AG20443 (cell line): ENCODE measurements at regions not wholly inside any gene's neighbourhood (a gene's known extent, or its start where the extent isn't known, plus 50 kb on each side); places are given as distances from the start of the nearest gene placed in this dataset.
A peak's percentile ranks its signal among the peaks of the same experiment; 100 is the strongest.
"Not testable (repeated sequence)": the region's sequence is repeated elsewhere in the genome, so short reads cannot be mapped to it uniquely, and the experiment has no call there.

Experiments used
- DNase-seq: peaks from one replicate; pipeline ENCODE4 v3.0.0; 2012; ENCODE audit warnings: low spot score, mixed read lengths

DNA sequence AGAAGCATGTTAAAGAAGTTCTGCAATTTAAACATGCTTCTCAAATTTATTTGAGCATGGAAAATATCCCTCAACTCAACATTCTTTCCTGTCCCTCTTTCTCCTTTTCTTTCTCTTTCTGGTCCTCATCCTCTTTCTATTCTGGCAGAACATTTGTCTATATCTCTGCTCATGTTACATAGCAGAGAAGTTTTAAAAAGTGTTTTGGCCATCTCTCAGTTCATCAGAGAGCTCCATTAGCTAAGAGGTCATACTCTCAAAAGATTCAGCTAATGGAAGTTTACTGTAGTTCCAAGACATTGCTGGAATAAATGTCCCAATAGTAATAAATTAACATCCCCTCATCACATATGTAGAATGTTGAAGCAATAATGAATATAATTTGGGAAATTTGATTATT, 53.5 kb downstream of the XCL2 start:
- no peak for DNase-seq

DNA sequence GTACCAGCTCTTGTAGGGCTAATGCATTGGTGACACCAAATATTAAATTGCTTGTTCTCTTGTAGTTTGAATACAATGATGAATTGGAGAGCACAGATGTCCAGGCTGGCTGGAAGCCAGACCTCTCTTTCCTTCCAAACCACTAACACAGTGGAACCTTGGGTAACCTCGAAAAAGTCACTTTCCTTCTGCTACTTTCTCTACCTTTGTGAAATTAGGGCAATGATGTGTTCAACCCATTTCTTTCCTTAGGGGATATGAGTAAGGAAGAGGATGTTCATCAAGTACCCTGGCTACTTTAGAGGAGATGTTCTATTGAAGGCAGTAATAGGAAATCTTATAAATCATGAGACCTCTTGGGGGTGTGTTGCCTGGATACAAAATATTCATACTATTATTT, 55.7 kb downstream of the XCL2 start:
- DNase-seq: peak; percentile 41

DNA sequence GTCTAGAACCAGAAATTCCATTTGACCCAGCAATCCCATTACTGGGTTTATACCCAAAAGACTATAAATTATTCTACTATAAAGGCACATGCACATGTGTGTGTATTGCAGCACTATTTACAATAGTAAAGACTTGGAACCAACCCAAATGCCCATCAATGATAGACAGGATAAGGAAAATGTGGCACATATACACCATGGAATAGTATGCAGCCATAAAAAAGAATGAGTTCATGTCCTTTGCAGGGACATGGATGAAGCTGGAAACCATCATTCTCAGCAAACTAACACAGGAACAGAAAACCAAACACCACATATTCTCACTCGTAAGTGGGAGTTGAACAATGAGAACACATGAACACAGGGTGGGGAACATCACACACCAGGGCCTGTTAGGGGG, 57.0 kb downstream of the XCL2 start:
- not testable (repeated sequence) for DNase-seq

DNA sequence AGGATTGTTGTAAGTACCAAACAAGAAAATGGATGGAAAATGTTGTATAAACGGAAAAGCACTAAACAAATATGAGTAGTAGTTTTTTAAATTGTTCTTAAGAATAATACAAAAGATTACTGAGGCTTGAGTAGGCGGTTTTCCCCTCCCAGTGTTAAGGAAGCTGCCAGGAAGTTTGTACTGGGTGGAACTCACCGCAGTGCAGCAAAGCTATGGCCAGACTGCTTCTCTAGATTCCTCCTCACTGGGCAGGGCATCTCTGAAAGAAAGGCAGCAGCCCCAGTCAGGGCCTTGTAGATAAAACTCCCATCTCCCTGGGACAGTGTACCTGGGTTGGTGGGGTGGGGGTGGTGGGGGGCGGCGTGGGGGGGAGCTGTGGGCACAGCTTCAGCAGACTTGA, 58.7 kb downstream of the XCL2 start:
- DNase-seq: peak; percentile 43

DNA sequence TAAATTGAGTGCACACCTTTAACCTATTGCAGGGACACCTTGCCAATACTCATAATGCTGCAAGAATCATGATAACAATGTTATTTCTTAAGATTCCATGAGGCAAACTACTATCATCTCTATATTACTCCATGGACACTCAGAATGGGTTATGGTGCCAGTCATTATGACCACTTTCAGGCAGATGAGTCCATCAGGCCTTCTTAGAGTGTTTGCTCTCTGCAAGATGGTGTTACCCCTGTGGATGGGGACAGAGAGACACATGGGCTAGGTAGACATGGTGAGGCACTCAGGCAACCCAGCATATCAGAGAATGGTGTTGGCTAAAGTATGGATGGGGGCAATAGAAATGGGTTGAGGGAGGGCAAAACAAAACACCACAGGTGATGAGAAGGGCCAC, 59.7 kb downstream of the XCL2 start:
- no peak for DNase-seq

DNA sequence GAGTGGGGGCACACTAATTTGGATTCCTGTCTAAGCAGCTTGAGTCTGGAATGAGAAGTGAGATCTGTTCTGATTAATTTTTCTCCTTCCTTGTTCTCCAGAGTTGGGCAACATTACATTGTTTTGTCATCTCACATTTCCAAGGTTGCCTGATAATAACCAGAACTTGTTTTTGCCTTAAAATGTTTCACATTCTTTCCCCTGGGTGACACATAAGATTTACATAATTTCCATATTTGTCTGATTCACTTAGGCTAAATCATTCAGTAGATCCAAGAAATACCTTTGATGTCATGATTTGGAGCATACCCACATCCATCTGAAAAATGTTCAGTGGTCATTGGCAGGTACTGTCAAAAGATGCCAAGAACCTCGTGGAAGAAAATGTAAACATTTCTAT, 60.3 kb downstream of the XCL2 start:
- peak; percentile 67 for DNase-seq

DNA sequence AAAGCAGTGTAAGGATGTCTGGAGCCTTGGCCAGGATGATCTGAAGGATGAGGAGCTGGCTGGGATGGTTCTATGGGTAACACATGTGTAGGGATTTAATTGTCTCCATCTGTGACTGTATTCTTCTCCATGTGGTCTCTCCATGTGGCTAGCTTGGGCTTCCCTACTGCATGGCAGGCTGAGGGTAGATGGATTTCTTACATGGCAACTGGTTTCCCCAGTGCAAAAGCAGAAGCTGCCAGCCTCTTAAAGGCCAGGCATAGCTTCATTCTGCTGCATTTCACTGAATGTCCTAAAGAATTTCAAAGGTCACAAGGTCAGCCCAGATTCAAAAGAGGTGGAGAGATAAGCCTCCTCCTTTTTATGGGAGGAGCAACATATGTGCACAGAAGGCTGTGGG, 61.7 kb downstream of the XCL2 start:
- DNase-seq: no peak

DNA sequence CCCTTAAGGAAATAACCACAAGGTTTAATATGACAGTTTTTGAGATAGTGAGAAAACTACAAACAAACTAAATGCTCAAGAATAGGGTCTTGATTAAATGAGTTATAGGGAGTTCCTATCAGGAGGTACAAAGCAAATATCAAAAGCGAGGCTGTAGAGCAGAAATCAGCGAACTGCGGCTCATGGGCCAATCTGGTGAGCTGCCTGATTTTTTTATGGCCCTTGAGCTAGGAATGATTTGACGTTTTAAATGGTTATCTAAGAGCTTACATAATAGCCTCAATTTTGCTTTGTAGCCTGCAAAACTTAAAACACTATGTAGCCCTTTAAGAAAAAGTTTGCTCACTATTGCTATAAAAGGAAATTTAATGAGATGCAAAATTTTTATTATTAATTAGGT, 62.2 kb downstream of the XCL2 start:
- no peak for DNase-seq

DNA sequence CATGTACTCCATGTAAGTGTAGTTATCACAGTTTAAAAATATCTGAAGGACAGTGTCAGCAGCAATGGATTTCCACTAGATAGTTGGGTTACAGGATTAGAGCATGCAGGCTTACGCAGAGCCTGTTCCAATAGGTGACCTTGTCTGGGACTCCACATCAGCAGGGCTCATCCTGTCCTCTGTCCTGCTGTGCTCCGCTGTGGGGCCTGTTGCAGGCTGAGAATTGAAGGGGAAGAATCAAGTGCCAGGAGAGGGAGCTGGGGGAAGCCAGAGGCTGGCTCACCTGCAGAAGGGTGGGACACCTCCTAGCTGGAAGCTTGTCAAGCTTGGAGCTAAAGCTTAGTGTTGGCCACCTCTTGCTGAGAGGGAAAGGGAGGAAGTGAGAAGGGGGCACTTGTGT, 62.8 kb downstream of the XCL2 start:
- DNase-seq: no peak

DNA sequence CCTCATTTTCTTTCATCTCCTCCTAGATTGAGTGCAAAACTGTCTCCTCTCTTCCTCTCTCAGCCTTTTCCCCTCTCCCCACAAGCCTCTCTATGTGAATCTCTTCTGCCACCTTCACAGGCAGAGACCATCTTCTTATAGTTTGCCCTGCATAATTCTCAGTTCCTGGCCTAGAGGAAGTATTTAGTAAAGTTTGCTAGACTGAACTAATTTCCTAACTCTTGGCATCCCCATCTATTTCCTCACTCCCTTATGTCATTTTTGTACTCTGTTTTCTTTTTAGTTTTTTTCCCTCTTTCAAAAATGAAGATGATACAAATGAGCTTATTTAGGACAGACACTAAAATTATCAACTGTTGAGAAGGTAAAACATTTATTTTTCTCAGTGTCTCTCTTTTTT, 66.0 kb downstream of the XCL2 start:
- DNase-seq: no peak

DNA sequence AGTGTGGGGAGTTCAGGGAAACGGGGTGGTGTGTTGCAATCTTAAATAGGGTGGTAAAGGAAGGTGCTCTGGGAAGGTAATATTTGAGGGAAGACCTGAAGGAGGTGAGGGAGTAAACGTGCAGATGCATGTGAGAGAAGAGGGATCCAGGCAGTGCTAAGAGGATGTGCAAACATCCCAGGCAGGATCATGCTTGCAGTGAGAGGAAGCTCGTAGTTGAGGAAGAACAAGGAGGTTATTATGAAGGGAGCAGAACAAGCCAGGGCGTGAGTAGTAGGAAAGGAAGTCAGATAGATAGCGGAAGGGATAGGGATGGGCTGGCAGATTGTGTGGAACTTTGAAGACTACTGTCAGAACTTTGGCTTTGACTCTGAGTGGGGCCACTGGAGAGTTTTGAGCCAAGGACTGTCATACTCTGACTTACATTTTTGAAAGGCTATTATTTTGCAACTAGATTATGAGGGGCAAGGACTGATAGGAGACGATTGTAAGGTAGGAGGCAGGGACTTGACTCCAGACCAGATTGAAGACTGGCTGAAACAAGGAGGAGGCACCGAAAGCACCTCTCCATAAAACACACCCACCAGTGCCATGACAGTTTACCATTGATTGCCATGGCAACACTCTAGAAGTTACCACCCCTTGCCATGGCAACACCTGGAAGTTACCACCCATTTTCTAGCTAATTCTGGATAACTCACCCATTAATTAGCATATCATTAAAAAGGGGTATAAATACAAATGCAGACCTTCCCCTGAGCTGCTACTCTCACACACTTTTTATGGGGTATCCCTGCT, 67.0 kb downstream of the XCL2 start:
- no peak for DNase-seq

DNA sequence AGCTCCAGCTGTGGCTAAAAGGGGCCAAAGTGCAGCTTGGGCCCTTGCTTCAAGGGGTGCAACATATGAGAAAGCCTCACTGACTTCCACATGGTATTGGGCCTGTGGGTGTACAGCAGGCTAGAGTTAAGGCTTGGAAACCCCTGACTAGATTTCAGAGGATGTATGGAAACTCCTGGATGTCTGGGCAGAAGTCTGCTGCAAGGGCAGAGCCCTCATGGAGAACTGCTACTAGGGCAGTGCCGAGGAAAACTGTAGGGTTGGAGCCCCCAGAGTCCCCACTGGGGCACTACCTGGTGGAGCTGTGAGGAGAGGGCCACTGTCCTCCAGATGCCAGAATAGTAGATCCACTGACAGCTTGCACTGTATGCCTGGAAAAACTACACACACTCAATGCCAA, 69.5 kb downstream of the XCL2 start:
- DNase-seq: no peak

DNA sequence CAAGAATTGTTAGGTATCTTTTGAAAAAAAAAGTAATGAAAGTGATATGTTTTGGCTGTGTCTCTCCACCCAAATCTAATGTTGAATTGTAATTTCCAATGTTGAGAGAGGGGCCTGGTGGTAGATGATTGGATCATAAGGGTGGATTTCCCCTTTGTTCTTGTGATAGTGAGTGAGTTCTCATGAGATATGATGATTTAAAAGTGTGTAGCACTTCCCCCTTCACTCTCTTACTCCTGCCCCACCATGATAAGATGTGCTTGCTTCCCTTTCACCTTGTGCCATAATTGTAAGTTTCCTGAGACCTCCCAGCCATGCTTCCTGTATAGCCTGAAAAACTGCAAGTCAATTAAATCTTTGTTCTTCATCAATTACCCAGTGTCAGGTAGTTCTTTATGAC, 70.7 kb downstream of the XCL2 start:
- DNase-seq: no peak

DNA sequence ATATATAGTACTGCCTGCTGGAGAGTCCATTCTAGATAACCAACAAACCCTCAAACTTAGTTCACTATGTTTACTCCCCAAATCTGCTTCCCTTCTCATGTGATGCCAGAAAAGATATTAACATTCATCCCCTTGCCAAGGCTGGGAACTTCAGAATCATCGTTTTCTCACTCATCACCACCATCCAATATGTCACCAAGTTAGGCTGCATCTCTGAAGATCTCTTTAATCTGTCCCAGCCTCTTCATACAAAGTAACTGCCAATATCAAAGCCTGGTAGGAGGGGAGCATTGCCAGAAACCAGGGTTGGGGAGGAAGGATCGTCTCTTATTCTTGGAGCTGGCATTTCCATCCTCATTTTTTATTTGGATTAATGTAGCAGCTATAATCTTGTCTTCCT, 71.6 kb downstream of the XCL2 start:
- DNase-seq: no peak

DNA sequence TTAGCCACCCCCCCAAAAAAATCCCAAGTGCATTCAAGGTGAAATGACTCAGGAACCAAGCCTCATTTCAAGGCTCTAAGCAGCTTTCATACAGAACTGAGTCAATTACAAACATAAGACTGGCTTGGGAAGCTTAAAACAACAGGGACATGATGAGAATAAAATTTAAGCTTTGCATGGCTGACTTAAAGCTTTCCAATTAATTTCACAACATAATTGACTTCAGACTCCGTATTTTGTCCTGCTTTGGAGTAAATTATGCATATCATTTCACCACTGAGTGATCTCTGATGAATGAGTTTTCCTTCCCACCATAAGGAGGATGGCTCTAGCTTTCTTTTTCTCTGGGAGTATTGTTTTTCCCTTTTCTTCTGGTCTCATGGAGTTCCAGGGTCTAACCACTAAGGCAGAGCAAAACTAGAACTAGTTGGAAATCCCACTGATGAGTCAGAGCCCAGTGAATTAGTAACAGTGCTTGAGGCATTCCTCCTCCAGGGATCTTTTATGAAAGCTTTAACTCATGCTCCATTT, 72.8 kb downstream of the XCL2 start:
- DNase-seq: peak; percentile 68

DNA sequence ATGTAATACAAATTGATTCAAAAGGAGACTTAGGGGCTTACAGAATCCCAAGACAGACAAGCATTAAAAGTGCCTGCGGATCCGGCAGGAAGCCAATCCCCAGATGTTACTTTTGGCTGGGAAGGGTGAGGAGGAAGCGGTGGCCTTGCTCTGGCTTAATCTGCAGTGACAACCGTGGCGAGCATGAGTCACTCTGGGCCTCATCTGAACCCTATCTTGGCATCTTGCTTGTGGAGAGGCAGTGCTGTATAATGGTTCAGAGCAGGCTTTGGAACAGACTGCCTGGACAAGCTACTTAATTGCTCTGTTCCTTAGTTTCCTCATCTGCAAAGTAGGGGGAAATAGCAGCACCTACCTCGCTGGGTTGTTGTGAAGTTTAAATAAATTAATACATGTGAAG, 74.1 kb downstream of the XCL2 start:
- peak; percentile 77 for DNase-seq

DNA sequence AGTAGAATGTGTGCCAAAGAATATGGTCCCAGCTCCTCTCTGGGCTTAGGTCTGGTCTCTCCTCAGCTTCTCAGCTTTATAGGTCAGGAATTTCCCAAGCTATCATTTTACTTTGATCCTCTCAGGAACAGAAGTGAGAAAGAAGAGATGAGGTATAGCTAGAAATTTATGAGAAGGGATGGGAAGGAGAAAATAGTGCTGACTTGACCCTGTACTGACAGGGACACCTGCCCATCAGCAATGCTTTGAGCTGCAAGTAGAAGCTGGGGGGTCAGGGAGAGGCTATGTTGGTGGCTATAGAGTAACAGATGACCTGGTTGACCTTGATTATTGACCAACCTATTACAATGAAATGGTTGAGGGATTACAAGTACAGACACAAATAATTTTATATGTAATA, 75.0 kb downstream of the XCL2 start:
- DNase-seq: no peak

DNA sequence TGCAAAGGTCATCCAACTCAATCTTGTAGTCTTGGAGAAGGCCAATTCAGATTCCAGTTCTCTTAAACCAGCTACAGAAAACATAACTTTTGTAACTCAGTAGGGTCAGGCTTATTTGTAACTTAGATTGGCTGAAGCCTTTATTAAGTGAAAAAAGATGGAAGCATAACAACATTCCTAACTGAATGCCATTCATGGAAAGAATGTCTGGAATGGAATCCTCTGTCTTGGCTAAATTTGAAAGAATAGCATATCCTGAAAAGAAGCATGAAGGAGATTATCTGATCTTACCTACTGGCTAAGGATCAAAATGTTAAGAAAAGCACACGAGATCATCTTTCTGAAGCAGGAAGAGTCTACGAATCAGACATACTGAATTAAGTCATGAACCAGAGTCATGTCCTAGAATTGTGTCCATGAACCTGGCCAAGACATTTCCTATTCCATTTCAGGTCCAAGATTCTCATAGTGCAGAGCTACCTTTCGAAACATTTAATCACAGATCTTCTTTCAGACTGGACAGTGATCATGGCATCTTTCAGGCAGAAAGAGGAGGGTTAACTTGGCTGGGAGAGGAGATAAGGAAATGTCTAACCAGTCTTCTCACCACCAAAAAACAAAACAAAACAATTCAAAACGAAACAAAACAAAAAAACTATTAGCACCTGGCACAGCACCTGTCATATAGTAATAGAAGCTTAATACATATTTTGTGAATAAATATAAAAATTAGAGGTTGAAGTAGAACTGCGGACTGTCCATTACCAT, 75.6 kb downstream of the XCL2 start:
- no peak for DNase-seq

DNA sequence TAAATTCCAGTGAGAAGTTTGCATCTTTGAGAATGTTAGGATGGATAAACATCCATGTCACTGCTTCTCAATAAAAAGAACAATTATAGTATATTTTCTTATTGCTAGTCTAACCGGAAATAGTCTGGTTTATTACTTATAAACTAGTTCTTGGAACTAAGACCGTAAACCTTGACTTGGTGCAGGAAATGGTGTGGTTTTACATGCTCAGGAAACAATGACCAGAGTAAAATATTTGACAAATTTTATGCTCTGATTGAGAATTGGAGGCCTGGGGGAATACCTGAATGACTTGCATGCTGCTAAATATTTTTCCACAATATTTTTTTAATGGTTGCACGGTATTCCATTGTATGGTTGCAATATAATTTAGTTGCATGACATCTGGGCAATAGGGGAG, 76.3 kb downstream of the XCL2 start:
- no peak for DNase-seq

DNA sequence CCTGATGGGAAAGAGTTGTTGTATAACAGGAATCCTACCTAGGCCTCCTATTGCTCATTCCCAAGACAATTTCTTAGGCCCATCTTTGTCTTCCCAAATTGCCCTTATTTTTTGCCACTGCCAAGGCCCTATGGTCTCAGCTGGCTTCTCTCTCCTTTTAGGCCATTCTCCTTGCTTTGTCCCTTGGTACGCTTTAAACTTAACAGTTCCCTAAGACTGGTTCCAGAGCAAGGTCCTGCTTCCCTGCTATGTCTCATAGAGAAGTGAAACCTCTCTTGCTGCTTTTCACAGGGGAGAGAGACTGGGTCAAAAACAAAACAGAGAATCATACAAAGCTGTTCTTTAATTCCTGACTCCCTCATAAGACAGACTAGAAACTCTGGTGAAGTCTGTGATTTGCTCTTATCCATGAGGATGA, 77.1 kb downstream of the XCL2 start:
- no peak for DNase-seq

DNA sequence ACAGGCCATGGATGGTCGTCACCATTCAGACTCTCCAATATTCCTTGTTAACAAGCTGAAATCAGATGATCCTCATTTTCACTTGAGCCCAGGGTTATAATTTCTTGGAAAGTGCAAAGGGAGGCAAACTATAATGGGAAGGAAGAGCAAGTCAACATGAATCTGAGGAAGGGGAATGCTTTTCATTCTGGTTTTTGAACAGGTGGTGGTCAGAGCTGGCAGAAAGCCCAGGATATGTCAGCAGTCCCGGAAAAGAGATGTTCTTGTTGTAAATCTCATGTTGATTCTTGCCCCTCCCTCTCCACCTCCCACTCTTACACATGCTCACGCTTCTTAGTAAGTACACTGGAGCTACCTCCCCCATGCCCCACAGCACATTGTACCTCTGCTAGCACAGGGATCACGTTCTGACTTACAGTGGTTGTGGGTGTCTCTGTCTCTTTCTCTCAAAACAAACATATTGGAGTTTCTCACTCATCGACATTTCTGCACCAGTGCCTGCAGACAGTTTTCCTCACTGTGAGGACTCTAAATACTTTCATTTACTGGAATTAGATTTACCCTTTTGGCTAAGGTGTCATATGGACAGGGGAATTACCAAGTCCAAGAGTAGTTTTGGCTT, 77.6 kb downstream of the XCL2 start:
- DNase-seq: no peak

DNA sequence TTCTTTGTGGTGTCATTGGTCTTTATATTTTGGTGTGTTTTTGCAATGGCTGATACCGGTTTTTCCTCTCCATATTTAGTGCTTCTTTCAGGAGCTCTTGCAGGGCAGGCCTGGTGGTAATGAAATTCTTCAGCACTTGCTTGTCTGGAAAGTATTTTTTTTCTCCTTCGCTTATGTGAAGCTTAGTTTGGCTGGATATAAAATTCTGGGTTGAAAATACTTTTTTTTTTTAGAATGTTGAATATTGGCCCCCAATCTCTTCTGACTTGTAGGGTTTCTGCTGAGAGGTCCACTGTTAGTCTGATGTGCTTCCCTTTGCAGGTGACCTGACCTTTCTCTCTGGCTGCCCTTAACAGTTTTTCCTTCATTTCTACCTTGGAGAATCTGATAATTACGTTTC, 82.7 kb downstream of the XCL2 start:
- not testable (repeated sequence) for DNase-seq

DNA sequence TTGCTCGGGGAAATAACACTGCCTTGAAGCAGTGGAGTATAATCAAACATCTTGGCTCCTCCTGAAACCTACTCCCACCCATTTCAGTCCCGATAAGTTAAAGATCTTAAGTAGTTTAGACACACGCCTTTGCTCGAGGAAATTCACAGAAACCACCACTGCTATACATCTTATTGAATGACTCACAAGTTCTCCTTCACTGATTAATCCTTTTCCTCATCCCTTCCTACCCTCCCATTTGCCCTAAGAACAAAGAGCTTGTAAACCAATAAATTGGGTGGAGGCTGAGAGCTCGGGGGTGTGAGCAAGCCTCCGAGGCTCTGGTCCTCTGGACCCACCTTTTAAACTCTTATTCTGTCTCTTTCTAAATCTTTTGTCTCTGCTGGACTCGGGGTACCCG, 86.5 kb downstream of the XCL2 start:
- DNase-seq: not testable (repeated sequence)
